ENCODE measurements at regions not wholly inside any gene's neighbourhood (a gene's known extent, or its start where the extent isn't known, plus 50 kb on each side); places are given as distances from the start of the nearest gene placed in this dataset.

DNA sequence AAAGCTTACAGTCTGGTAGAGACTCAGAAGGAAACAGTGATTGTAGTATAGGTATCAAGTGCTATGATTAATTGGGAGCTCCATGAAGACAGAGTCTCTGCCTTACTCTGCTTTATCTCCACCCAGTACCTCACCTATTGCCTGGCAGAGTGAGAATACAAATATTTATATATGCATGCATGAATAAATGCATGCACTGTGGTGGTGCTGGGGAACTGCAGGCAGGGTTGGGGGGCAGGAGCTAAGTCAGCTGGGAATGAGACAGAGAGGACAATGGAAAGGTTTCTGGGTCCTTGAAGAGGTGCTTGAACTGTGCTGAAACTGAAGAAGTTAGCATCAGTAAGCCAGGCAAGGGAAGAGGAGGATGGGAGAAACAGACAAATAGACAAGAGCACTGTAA lies 80.8 kb upstream of the PPP2R2B start:
- TF ChIP-seq, protein P1, sequence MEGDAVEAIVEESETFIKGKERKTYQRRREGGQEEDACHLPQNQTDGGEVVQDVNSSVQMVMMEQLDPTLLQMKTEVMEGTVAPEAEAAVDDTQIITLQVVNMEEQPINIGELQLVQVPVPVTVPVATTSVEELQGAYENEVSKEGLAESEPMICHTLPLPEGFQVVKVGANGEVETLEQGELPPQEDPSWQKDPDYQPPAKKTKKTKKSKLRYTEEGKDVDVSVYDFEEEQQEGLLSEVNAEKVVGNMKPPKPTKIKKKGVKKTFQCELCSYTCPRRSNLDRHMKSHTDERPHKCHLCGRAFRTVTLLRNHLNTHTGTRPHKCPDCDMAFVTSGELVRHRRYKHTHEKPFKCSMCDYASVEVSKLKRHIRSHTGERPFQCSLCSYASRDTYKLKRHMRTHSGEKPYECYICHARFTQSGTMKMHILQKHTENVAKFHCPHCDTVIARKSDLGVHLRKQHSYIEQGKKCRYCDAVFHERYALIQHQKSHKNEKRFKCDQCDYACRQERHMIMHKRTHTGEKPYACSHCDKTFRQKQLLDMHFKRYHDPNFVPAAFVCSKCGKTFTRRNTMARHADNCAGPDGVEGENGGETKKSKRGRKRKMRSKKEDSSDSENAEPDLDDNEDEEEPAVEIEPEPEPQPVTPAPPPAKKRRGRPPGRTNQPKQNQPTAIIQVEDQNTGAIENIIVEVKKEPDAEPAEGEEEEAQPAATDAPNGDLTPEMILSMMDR (IDR thresholded peaks at IDR 0.05; ENCODE audit: poor library complexity): no peak
- TF ChIP-seq EZH2 (IDR thresholded peaks at IDR 0.05; ENCODE audit: borderline replicate concordance) (no peak), EZH2phosphoT487 (IDR thresholded peaks at IDR 0.05; ENCODE audit: low read depth, severe bottlenecking, unreplicated experiment) (no peak)
